ENCODE measurements at regions not wholly inside any gene's neighbourhood (a gene's known extent, or its start where the extent isn't known, plus 50 kb on each side); places are given as distances from the start of the nearest gene placed in this dataset.

DNA sequence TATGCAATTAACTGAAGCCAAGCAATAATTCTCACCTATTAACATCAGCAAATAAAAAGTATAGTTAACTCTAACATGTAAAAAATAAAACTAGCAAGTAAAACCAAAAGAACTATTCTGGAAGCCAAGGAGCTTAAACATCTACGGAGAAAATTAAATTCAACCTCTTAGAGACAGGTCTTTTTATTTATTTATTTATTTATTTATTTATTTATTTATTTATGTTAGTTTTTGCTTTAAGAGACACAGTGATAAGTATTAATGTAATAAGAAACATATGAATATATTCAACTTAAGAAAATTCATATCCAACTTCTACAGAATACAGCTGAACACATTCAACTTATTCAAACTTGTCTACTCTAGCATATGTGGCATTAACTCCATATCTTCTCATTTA lies 472.1 kb upstream of the IZUMO3 start:
- dilution Hi-C loops (cut with HindIII; ENCODE audit: low sequenced_read_pairs, unreplicated experiment), result no loop called here
- no peak overlapping the region for H2AFZ ChIP-seq (replicated peaks; ENCODE audit: low read length, poor library complexity)
- H3K4me3 ChIP-seq (ENCODE audit: insufficient read depth, low read depth, low read length), result no peak overlapping the region
- intact Hi-C loops (cut with micrococcal nuclease), result no loop called here
- H3K14ac ChIP-seq (replicated peaks; ENCODE audit: low read depth, low read length), result no peak overlapping the region
- no TSS peak for BruUV-seq (replicated peaks)
- H3K27me3 ChIP-seq (ENCODE audit: control insufficient read depth, insufficient read depth, low read length), result no peaks in the 10 kb centered on the region
- CTCF ChIA-PET, result no interaction called here
- no peak overlapping the region for H2BK15ac ChIP-seq (ENCODE audit: low read depth, low read length)
- no peak overlapping the region for H4K8ac ChIP-seq (ENCODE audit: low read depth in 2 of 2, low read length in 2 of 2)
- no peak for ATAC-seq (ENCODE audit: low read depth)
- no peak overlapping the region for H2BK5ac ChIP-seq (ENCODE audit: low read depth, low read length, poor library complexity, severe bottlenecking)
- no peak overlapping the region for H2BK20ac ChIP-seq (ENCODE audit: low read depth, low read length)
- no peak overlapping the region for H3K18ac ChIP-seq (ENCODE audit: low read depth, low read length)
- H3K9me3 ChIP-seq (ENCODE audit: control insufficient read depth, insufficient read depth, low read length), result no peaks in the 10 kb centered on the region
- WGBS, 2 experiments (ENCODE audit: extremely low coverage in 2 of 2, insufficient read length in 1 of 2), result no CpG with 5 or more reads among the region's 1 CpG
- H3K23ac ChIP-seq (ENCODE audit: low read depth, low read length), result no peak overlapping the region
- no peaks in the 10 kb centered on the region for H3K36me3 ChIP-seq (ENCODE audit: control insufficient read depth, insufficient read depth, low read length)
- H3K4ac ChIP-seq (ENCODE audit: low read depth, low read length), result no peak overlapping the region
- no peak overlapping the region for H2BK120ac ChIP-seq (ENCODE audit: low read depth, low read length)
- no peak overlapping the region for H4K91ac ChIP-seq (ENCODE audit: insufficient read depth, low read depth, low read length)
- TF ChIP-seq RAD21 (IDR thresholded peaks at IDR 0.05; ENCODE audit: low read length) (no peak), MAZ (IDR thresholded peaks at IDR 0.05; ENCODE audit: borderline replicate concordance, low read depth, low read length) (no peak), CHD1 (IDR thresholded peaks at IDR 0.05; ENCODE audit: low read depth, low read length) (no peak), CEBPB (IDR thresholded peaks at IDR 0.05; ENCODE audit: low read depth, low read length) (no peak), NFE2L2 (IDR thresholded peaks at IDR 0.05; ENCODE audit: low read depth, low read length) (no peak), RCOR1 (IDR thresholded peaks at IDR 0.05; ENCODE audit: insufficient replicate concordance, low read length) (no peak)
- TF ChIP-seq, protein P1, sequence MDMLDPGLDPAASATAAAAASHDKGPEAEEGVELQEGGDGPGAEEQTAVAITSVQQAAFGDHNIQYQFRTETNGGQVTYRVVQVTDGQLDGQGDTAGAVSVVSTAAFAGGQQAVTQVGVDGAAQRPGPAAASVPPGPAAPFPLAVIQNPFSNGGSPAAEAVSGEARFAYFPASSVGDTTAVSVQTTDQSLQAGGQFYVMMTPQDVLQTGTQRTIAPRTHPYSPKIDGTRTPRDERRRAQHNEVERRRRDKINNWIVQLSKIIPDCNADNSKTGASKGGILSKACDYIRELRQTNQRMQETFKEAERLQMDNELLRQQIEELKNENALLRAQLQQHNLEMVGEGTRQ (IDR thresholded peaks at IDR 0.05; ENCODE audit: low read depth, low read length), result no peak
- TF ChIP-seq, protein P2, sequence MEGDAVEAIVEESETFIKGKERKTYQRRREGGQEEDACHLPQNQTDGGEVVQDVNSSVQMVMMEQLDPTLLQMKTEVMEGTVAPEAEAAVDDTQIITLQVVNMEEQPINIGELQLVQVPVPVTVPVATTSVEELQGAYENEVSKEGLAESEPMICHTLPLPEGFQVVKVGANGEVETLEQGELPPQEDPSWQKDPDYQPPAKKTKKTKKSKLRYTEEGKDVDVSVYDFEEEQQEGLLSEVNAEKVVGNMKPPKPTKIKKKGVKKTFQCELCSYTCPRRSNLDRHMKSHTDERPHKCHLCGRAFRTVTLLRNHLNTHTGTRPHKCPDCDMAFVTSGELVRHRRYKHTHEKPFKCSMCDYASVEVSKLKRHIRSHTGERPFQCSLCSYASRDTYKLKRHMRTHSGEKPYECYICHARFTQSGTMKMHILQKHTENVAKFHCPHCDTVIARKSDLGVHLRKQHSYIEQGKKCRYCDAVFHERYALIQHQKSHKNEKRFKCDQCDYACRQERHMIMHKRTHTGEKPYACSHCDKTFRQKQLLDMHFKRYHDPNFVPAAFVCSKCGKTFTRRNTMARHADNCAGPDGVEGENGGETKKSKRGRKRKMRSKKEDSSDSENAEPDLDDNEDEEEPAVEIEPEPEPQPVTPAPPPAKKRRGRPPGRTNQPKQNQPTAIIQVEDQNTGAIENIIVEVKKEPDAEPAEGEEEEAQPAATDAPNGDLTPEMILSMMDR (conservative IDR thresholded peaks at IDR 0.05; ENCODE audit: low read depth, low read length), result no peak
- no peak overlapping the region for H2AK9ac ChIP-seq (replicated peaks; ENCODE audit: low read depth, low read length, poor library complexity)
- POLR2A ChIA-PET (ENCODE audit: unreplicated experiment), result no interaction called here
- H3K27ac ChIP-seq (ENCODE audit: insufficient read depth, low read length), result no peak overlapping the region
- no peaks in the 10 kb centered on the region for H3K79me1 ChIP-seq (ENCODE audit: low read depth in 1 of 2, low read length in 2 of 2)
- H3K9me1 ChIP-seq (ENCODE audit: insufficient read depth, low read length), result no peaks in the 10 kb centered on the region
- H4K5ac ChIP-seq (ENCODE audit: low read depth, low read length), result no peak overlapping the region
- DNase-seq, result no peak
- no peak overlapping the region for H3K9ac ChIP-seq (ENCODE audit: low read depth, low read length)
- no peaks in the 10 kb centered on the region for H3K4me1 ChIP-seq (ENCODE audit: control insufficient read depth, insufficient read depth, low read length)
- no peak overlapping the region for H3K56ac ChIP-seq (ENCODE audit: extremely low read depth, insufficient read depth, low read length)
- H4K20me1 ChIP-seq (ENCODE audit: insufficient read depth, low read length), result no peaks in the 10 kb centered on the region
- no peak overlapping the region for H2AK5ac ChIP-seq (ENCODE audit: low read depth, low read length)
- in situ Hi-C loops (cut with MboI; ENCODE audit: low sequenced_read_pairs), result no loop called here
- H3K4me2 ChIP-seq (ENCODE audit: low read depth, low read length), result no peak overlapping the region

Data from IMR-90 (cell line).